WTC11 (cell line): ENCODE measurements at regions not wholly inside any gene's neighbourhood (a gene's known extent, or its start where the extent isn't known, plus 50 kb on each side); places are given as distances from the start of the nearest gene placed in this dataset.

Source experiments
- ATAC-seq: fragments of 200-7000 bp; cut with Tn5 transposase; 2 replicates; pipeline ENCODE4 v1.10.0; 2021; ENCODE audit warnings: mild to moderate bottlenecking, moderate library complexity
- CTCF ChIA-PET: fragments of 300-600 bp; sonication (Branson Sonifier 250); formaldehyde crosslinking; loops from one replicate; lab custom pipeline; 2021; ENCODE audit warnings: antibody characterized with exemption; lab: Charles Lee
- POLR2A ChIA-PET: fragments of 350-600 bp; sonication (Branson Sonifier 250); formaldehyde crosslinking; loops from one replicate; lab custom pipeline; 2021; ENCODE audit warnings: antibody characterized with exemption; lab: Charles Lee
- DNase-seq: peaks from one replicate; pipeline ENCODE4 v3.0.0; 2021; ENCODE audit warnings: low spot score
- H3K27ac Mint-ChIP-seq: 2 replicates; pipeline ENCODE4 v1.8.0; 2021; ENCODE audit warnings: mixed read lengths
- H3K27me3 Mint-ChIP-seq: 2 replicates; pipeline ENCODE4 v1.8.0; 2021; ENCODE audit warnings: low read depth, mild to moderate bottlenecking, moderate library complexity, mixed read lengths
- H3K36me3 Mint-ChIP-seq: 2 replicates; pipeline ENCODE4 v1.8.0; 2021; ENCODE audit warnings: mixed read lengths
- H3K4me1 Mint-ChIP-seq: 2 replicates; pipeline ENCODE4 v1.8.0; 2022; ENCODE audit warnings: mixed read lengths
- H3K4me3 Mint-ChIP-seq: 2 replicates; pipeline ENCODE4 v1.8.0; 2021; ENCODE audit warnings: mild to moderate bottlenecking, moderate library complexity, mixed read lengths
- H3K9me3 Mint-ChIP-seq: 2 replicates; pipeline ENCODE4 v1.8.0; 2021; ENCODE audit warnings: mixed read lengths
- ATF1 ChIP-seq: sonication (generic); formaldehyde crosslinking; IDR thresholded peaks from 2 replicates; pipeline ENCODE4 v1.8.1; 2023; ENCODE audit warnings: mild to moderate bottlenecking, moderate library complexity, missing genetic modification reagents
- ESRRA ChIP-seq: sonication (generic); formaldehyde crosslinking; IDR thresholded peaks from 2 replicates; pipeline ENCODE4 v1.8.1; 2022; ENCODE audit warnings: mild to moderate bottlenecking, missing genetic modification reagents, borderline replicate concordance
- GRHL2 ChIP-seq: fragments of 250-450 bp; sonication (Bioruptor Pico); IDR thresholded peaks from 2 replicates; pipeline ENCODE4 v1.8.0; 2022; ENCODE audit warnings: mild to moderate bottlenecking, moderate library complexity; ENCODE audit not compliant: insufficient replicate concordance, severe bottlenecking
- GTF2I ChIP-seq: fragments of 250-450 bp; sonication (Bioruptor Pico); conservative IDR thresholded peaks from 2 replicates; pipeline ENCODE4 v1.4.0; 2021; ENCODE audit warnings: mild to moderate bottlenecking
- HMGA2 ChIP-seq: fragments of 250-450 bp; sonication (Bioruptor Pico); IDR thresholded peaks from 2 replicates; pipeline ENCODE4 v1.4.0; 2021; ENCODE audit warnings: mild to moderate bottlenecking, moderate library complexity
- JUN ChIP-seq: sonication (generic); formaldehyde crosslinking; IDR thresholded peaks from 2 replicates; pipeline ENCODE4 v1.8.0; 2023; ENCODE audit warnings: mild to moderate bottlenecking, missing genetic modification reagents
- MAX ChIP-seq: sonication (generic); formaldehyde crosslinking; IDR thresholded peaks from 2 replicates; pipeline ENCODE4 v1.8.0; 2022; ENCODE audit warnings: mild to moderate bottlenecking, missing genetic modification reagents
- NR1H2 ChIP-seq: sonication (generic); formaldehyde crosslinking; IDR thresholded peaks from 2 replicates; pipeline ENCODE4 v1.9.0; 2021; ENCODE audit warnings: mild to moderate bottlenecking, moderate library complexity, missing genetic modification reagents
- PRRX2 ChIP-seq: fragments of 250-450 bp; sonication (Bioruptor Pico); IDR thresholded peaks from 2 replicates; pipeline ENCODE4 v1.8.0; 2021; ENCODE audit warnings: mild to moderate bottlenecking
- SOX15 ChIP-seq: fragments of 250-450 bp; sonication (Bioruptor Pico); IDR thresholded peaks from 2 replicates; pipeline ENCODE4 v1.9.0; 2021; ENCODE audit warnings: mild to moderate bottlenecking
- TEAD4 ChIP-seq: sonication (generic); formaldehyde crosslinking; IDR thresholded peaks from 2 replicates; pipeline ENCODE4 v1.8.0; 2022; ENCODE audit warnings: mild to moderate bottlenecking, missing genetic modification reagents
- ZNF121 ChIP-seq: sonication (generic); formaldehyde crosslinking; IDR thresholded peaks from 2 replicates; pipeline ENCODE4 v1.8.0; 2023; ENCODE audit warnings: missing genetic modification reagents
- ZNF138 ChIP-seq: sonication (generic); formaldehyde crosslinking; conservative IDR thresholded peaks from 2 replicates; pipeline ENCODE4 v1.8.1; 2022; ENCODE audit warnings: mild to moderate bottlenecking, moderate library complexity, missing genetic modification reagents
- ZNF396 ChIP-seq: fragments of 250-450 bp; sonication (Bioruptor Pico); IDR thresholded peaks from 2 replicates; pipeline ENCODE4 v1.8.0; 2021; ENCODE audit warnings: mild to moderate bottlenecking, moderate library complexity, borderline replicate concordance
- TF ChIP-seq, protein P1 (sequence below): sonication (generic); formaldehyde crosslinking; IDR thresholded peaks from 2 replicates; pipeline ENCODE4 v1.8.0; 2022; ENCODE audit warnings: mild to moderate bottlenecking, missing genetic modification reagents
- TF ChIP-seq, protein P2 (sequence below): fragments of 250-450 bp; sonication (Bioruptor Pico); IDR thresholded peaks from 2 replicates; pipeline ENCODE4 v2.1.2; 2022; ENCODE audit warnings: mild to moderate bottlenecking, moderate library complexity
- TF ChIP-seq, protein P3 (sequence below): sonication (generic); formaldehyde crosslinking; IDR thresholded peaks from 2 replicates; pipeline ENCODE4 v1.8.0; 2022; ENCODE audit warnings: mild to moderate bottlenecking, missing genetic modification reagents
- TF ChIP-seq, protein P4 (sequence below): sonication (generic); formaldehyde crosslinking; IDR thresholded peaks from 2 replicates; pipeline ENCODE4 v1.8.1; 2023; ENCODE audit warnings: mild to moderate bottlenecking, missing genetic modification reagents, moderate library complexity

DNA sequence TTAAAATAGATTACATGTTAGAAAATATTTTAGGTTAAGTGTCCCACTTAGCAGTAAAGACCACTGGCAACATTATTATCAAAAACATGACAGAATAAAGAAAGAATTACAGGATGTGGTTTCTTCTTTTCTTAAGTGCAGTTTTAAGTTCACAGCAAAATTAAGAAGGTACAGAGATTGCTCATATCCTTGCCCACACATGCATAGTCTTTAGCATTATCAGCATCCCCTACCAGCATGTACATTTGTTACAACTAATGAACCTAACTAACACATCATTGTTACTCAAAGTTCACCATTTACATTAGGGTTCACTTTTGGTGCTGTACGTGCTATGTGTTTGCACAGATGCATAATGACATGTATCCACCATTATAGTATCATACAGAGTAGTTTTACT lies 837.7 kb upstream of the CDH9 start (continued):
- TF ChIP-seq JUN (CRISPR knock-in tag) = no peak
- no peak for TF ChIP-seq GTF2I
- no peak for TF ChIP-seq ZNF121 (CRISPR knock-in tag)

DNA sequence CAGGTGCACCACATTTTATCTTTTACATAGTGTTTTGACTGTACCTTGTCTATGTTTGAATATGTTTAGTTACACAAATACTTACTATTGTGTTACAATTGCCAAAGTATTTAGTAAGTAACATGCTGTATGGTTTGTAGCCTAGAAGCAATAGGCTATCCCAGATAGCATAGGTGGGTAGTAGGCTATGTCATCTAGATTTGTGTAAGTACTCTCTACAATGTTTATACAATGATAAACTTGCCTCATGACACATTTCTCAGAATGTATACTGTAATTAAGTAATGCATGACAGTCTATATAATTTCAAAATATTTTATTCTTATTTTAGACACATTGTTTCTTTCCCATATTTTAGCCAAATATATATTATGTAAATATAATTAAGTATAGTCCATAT lies 836.8 kb upstream of the CDH9 start:
- TF ChIP-seq MAX (CRISPR knock-in tag) (no peak), ESRRA (CRISPR knock-in tag) (no peak)
- H3K4me1 Mint-ChIP-seq = no peaks in the 10 kb centered on the region
- ATAC-seq (no peak), DNase-seq (no peak)
- peaks cover 10% of the 10 kb centered on the region; the same call in 1 of the 2 replicates for H3K36me3 Mint-ChIP-seq
- H3K4me3 Mint-ChIP-seq = no peak overlapping the region
- peaks cover 2% of the 10 kb centered on the region; the same call in 1 of the 2 replicates for H3K27me3 Mint-ChIP-seq
- ChIA-PET CTCF (no interaction called here), POLR2A (no interaction called here)
- H3K9me3 Mint-ChIP-seq = peaks cover 37% of the 10 kb centered on the region
- no peak overlapping the region for H3K27ac Mint-ChIP-seq

- ChIA-PET CTCF (no interaction called here), POLR2A (no interaction called here)
- ATAC-seq (no peak), DNase-seq (no peak)
- Mint-ChIP-seq H3K27ac (no peak overlapping the region), H3K9me3 (peaks cover 39% of the 10 kb centered on the region), H3K36me3 (peaks cover 10% of the 10 kb centered on the region; the same call in 1 of the 2 replicates), H3K27me3 (peaks cover 2% of the 10 kb centered on the region; the same call in 1 of the 2 replicates), H3K4me3 (no peak overlapping the region), H3K4me1 (no peaks in the 10 kb centered on the region)
- TF ChIP-seq, protein P1, sequence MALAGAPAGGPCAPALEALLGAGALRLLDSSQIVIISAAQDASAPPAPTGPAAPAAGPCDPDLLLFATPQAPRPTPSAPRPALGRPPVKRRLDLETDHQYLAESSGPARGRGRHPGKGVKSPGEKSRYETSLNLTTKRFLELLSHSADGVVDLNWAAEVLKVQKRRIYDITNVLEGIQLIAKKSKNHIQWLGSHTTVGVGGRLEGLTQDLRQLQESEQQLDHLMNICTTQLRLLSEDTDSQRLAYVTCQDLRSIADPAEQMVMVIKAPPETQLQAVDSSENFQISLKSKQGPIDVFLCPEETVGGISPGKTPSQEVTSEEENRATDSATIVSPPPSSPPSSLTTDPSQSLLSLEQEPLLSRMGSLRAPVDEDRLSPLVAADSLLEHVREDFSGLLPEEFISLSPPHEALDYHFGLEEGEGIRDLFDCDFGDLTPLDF (CRISPR knock-in tag) = no peak
- TF ChIP-seq SOX15 (CRISPR knock-in tag) = no peak
- no peak for TF ChIP-seq ZNF396 (CRISPR knock-in tag)
- TF ChIP-seq TEAD4 (CRISPR knock-in tag) = no peak
- TF ChIP-seq ATF1 (CRISPR knock-in tag) = no peak
- TF ChIP-seq GRHL2 (CRISPR knock-in tag) = no peak
- TF ChIP-seq ZNF138 = no peak
- TF ChIP-seq NR1H2 (CRISPR knock-in tag) = no peak
Observed at GRCh38 chr5:27868292-27868691, 829.9 kb upstream of the CDH9 start.

DNA sequence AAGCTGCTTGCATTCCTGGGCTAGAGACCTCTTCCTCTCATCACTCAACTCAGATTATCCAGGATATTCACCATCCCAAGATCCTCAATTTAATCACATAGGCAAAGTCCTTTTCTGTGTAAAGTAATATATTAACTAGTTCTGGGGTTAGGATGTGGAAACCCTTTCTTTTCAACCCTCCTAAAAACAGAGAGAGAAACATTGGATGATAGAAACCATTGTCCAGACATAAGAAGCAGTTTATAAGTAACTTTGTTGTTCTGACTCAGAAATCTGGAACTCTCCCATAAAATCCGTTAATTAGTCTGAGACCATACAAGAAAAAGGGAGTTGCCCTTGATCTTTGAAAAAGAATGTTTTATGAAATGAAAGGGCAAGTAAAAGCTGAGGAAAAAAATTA lies 817.1 kb upstream of the CDH9 start:
- H3K27ac Mint-ChIP-seq = no peak overlapping the region
- ChIA-PET POLR2A (no interaction called here), CTCF (no interaction called here)
- peaks cover 8% of the 10 kb centered on the region for H3K36me3 Mint-ChIP-seq
- peaks cover 33% of the 10 kb centered on the region for H3K9me3 Mint-ChIP-seq
- no peak overlapping the region for H3K4me3 Mint-ChIP-seq
- H3K27me3 Mint-ChIP-seq = no peaks in the 10 kb centered on the region
- no peaks in the 10 kb centered on the region for H3K4me1 Mint-ChIP-seq
- TF ChIP-seq HMGA2 (CRISPR knock-in tag) (no peak), GRHL2 (CRISPR knock-in tag) (no peak), PRRX2 (CRISPR knock-in tag) (no peak)
- TF ChIP-seq, protein P2, sequence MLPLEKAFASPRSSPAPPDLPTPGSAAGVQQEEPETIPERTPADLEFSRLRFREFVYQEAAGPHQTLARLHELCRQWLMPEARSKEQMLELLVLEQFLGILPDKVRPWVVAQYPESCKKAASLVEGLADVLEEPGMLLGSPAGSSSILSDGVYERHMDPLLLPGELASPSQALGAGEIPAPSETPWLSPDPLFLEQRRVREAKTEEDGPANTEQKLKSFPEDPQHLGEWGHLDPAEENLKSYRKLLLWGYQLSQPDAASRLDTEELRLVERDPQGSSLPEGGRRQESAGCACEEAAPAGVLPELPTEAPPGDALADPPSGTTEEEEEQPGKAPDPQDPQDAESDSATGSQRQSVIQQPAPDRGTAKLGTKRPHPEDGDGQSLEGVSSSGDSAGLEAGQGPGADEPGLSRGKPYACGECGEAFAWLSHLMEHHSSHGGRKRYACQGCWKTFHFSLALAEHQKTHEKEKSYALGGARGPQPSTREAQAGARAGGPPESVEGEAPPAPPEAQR = no peak
- TF ChIP-seq, protein P3, sequence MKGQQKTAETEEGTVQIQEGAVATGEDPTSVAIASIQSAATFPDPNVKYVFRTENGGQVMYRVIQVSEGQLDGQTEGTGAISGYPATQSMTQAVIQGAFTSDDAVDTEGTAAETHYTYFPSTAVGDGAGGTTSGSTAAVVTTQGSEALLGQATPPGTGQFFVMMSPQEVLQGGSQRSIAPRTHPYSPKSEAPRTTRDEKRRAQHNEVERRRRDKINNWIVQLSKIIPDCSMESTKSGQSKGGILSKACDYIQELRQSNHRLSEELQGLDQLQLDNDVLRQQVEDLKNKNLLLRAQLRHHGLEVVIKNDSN = no peak
- TF ChIP-seq, protein P4, sequence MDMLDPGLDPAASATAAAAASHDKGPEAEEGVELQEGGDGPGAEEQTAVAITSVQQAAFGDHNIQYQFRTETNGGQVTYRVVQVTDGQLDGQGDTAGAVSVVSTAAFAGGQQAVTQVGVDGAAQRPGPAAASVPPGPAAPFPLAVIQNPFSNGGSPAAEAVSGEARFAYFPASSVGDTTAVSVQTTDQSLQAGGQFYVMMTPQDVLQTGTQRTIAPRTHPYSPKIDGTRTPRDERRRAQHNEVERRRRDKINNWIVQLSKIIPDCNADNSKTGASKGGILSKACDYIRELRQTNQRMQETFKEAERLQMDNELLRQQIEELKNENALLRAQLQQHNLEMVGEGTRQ = no peak
- ATAC-seq (no peak), DNase-seq (no peak)
